ENCODE measurements at regions not wholly inside any gene's neighbourhood (a gene's known extent, or its start where the extent isn't known, plus 50 kb on each side); places are given as distances from the start of the nearest gene placed in this dataset.

DNA sequence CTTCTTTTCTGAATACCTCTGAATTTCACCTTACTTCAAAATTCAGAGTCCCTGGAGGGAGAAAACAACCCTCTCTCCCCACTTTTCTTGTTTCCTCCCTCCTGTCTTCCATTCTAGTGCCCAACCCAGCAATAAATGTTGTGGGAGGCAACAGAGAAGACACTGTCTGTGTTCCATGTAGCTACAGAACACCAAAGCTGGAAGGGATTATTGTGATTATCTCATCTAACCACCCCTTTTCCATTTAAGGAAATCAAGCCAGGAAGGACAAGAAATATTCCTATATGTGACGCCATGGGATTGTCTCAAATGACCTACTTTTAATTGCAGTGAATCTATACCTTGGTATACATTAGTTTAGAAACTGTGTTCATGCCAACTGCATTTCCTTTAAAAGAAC, 476.6 kb upstream of the TNC start:
- DNase-seq, result no peak
- Mint-ChIP-seq H3K27me3 (ENCODE audit: low read depth) (no peaks in the 10 kb centered on the region), H3K36me3 (ENCODE audit: insufficient read depth in 1 of 3, low read depth in 3 of 3) (no peaks in the 10 kb centered on the region; a peak in 1 of 7 replicates), H3K4me3 (no peak overlapping the region), H3K27ac (no peak overlapping the region), H3K4me1 (peaks cover 21 to 22% of the 10 kb centered on the region in 2 experiments), H3K9me3 (no peaks in the 10 kb centered on the region)
- Histone ChIP-seq H4K20me1 (ENCODE audit: control insufficient read depth, insufficient read depth, insufficient read length) (no peaks in the 10 kb centered on the region), H3K23me2 (ENCODE audit: insufficient read length, low read depth, low read length, poor library complexity, severe bottlenecking) (no peaks in the 10 kb centered on the region), H3K27me3 (ENCODE audit: insufficient read depth, low read length) (no peaks in the 10 kb centered on the region), H2AFZ (ENCODE audit: low read length) (no peak overlapping the region), H3K9me3 (ENCODE audit: control insufficient read depth, low read depth, low read length) (no peaks in the 10 kb centered on the region), H3T11ph (ENCODE audit: low read length) (no peak overlapping the region), H3K4ac (ENCODE audit: low read depth, low read length) (no peak overlapping the region), H2BK20ac (ENCODE audit: low read depth, low read length, poor library complexity, severe bottlenecking) (no peak overlapping the region), H3K23ac (ENCODE audit: insufficient read length, low read depth, low read length) (no peak overlapping the region), H3K4me2 (ENCODE audit: insufficient read depth, insufficient read length, low read length) (no peak overlapping the region), H3K27ac (ENCODE audit: insufficient read length, low read depth, low read length) (no peak overlapping the region), H4K5ac (ENCODE audit: insufficient read length, low read depth, low read length) (no peak overlapping the region), H2BK5ac (ENCODE audit: insufficient read length, low read length) (no peak overlapping the region), H3K56ac (ENCODE audit: insufficient read length, low read depth, low read length) (no peak overlapping the region), H2AK5ac (ENCODE audit: insufficient read length, low read length) (no peak overlapping the region), H3K79me1 (ENCODE audit: insufficient read depth, low read depth, low read length, poor library complexity, severe bottlenecking) (no peaks in the 10 kb centered on the region), H2BK120ac (ENCODE audit: low read depth, low read length, poor library complexity, severe bottlenecking) (no peak overlapping the region), H3K14ac (ENCODE audit: insufficient read depth, low read length) (no peak overlapping the region), H3K4me1 (ENCODE audit: insufficient read depth, low read length) (peaks cover 8% of the 10 kb centered on the region), H2BK12ac (ENCODE audit: insufficient read length, low read depth, low read length) (no peak overlapping the region), H4K91ac (ENCODE audit: insufficient read length, low read depth, low read length) (no peak overlapping the region), H2BK15ac (ENCODE audit: low read depth, low read length) (no peak overlapping the region), H4K8ac (replicated peaks; ENCODE audit: insufficient read length, low read depth, low read length) (no peak overlapping the region), H3K9ac (ENCODE audit: extremely low read depth, insufficient read length, low read length) (no peak overlapping the region), H3K18ac (ENCODE audit: insufficient read length, low read depth, low read length) (no peak overlapping the region), H3K79me2 (ENCODE audit: insufficient read depth, low read length) (no peaks in the 10 kb centered on the region)
- TF ChIP-seq, protein P1, sequence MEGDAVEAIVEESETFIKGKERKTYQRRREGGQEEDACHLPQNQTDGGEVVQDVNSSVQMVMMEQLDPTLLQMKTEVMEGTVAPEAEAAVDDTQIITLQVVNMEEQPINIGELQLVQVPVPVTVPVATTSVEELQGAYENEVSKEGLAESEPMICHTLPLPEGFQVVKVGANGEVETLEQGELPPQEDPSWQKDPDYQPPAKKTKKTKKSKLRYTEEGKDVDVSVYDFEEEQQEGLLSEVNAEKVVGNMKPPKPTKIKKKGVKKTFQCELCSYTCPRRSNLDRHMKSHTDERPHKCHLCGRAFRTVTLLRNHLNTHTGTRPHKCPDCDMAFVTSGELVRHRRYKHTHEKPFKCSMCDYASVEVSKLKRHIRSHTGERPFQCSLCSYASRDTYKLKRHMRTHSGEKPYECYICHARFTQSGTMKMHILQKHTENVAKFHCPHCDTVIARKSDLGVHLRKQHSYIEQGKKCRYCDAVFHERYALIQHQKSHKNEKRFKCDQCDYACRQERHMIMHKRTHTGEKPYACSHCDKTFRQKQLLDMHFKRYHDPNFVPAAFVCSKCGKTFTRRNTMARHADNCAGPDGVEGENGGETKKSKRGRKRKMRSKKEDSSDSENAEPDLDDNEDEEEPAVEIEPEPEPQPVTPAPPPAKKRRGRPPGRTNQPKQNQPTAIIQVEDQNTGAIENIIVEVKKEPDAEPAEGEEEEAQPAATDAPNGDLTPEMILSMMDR (conservative IDR thresholded peaks at IDR 0.05), result no peak
- WGBS (ENCODE audit: extremely low coverage, insufficient read length, low lambda C conversion rate), result no CpG with 5 or more reads among the region's 1 CpG
